HG03095 (cell line): ENCODE measurements at regions not wholly inside any gene's neighbourhood (a gene's known extent, or its start where the extent isn't known, plus 50 kb on each side); places are given as distances from the start of the nearest gene placed in this dataset.

ENCODE experiments used
- ATAC-seq: cut with Tn5 transposase; IDR thresholded peaks from one replicate; pipeline ENCODE4 v1.9.1; 2021; ENCODE audit warnings: moderate library complexity; ENCODE audit not compliant: unreplicated experiment

DNA sequence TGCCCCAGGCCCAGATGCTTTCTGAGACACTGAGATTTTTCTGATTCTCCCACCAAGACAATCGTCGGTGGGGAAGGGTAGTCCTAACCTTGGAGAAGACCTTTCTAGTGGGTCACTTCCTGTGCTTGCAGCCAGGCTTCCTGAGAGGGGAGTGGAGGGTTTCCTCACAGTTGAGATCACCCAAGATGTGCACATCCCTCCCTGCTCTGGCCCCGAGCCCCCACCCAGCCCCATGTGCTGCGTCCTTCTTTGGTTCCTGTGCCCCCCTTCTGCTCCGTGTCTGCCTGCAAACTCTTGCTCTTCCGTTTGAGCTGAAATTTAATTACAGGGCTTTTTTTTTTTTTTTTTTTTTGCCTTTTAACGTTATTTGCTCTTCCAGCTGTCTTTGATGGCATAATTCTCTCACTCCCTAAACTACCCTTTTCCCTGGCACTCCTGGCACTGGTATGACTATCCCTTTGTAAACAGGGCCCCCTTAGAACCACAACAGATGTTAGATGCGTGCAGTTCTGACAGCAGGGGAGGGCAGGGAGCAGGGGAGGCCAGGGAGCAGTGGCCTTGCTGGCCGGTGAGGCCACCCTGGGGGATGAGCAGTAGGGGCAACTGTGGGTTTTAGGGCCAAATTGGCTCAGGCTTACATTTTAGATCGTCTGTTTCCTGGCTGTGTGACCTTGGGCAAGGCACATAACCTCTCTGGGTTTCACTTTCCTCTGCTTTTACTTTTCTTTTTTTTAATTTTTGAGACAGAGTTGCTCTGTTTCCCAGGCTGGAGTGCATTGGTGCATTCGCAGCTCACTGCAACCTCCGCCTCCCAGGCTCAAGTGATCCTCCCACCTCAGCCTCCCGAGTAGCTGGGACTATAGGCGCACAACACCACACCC lies 144.5 kb downstream of the PHETA1 start:
- no peak for ATAC-seq

DNA sequence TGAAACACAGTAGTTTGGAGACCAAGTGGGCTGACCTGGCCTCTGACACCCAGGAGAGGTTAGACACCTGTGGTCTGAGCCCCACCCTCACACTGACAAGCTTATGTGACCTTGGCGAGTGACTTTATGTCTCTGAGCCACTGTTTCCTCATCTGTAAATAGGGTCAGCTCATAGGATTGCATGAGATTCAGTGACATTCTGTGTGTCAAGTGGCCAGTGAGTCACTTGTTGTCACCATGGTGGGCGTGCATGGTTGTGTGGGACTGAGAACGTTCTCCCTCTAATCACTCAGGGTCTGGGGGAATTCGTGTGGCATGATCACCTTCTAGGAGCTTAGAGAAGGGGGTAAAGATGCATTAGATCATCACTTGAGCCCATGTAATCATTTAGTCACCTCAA lies 146.4 kb downstream of the PHETA1 start:
- no peak for ATAC-seq

- no peak for ATAC-seq
These were observed 146.9 kb downstream of the PHETA1 start for GRCh38 chr12:111222027-111222414.

DNA sequence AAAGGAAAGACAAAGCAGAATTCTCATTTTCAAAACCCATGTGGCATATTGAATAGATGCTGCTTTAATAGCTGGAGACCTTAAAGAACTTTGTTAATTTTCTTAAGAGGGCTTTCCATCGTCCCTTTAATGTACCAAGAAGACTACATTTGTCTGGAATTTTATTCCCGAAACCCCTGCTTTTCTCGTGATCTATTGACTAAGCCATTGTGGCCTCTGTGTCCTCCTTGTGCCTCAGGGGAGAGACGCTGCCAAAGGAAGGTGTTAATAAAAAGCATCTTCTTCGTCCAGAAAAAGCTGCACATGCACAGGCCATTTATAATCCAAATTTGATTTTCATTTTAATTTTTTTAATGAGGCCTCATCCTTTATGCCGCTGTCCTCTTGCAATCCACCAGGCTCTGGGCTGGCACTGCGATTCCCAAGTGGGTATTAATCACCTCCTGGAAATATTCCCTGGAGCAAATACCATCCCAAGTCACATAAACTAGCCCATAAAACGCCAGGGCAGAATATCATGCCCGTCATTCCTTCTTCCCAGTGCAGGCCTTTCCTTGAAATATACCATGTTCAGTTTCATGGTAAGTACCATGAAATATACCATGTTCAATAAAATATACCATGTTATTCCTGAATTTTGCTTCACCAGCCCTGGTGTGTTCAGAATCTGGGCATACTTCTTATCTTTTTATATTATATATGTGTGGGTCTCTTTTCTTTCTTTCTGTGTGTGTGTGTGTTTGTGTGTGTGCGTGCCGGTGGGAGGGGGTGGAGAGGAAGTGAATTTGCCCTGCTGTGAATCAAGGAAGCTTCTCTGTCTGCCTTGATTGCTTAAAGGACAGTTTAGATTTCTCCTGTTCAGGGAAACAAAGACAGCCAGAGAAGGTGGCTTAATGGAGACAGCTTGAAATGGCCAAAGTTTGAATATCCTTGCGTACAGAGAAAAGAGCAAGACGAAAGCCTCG lies 147.6 kb downstream of the PHETA1 start:
- ATAC-seq = no peak

DNA sequence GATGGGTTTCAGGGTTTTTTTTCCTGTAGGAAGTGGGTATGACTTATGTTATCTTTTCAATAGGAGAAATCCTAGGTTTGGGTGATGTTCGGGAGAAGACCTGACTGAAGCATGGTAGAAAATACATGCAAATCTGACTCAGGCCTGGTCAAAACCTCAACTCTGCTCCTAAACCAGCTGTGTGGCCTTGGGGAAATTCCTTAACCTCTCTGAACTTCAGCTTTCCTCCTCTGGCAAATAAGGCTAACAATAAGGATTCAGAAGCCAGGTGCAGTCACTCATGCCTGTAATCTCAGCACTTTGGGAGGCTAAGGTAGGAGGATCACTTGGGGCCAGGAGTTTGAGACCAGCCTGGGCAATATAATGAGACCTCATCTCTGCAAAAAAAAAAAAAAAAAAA lies 148.5 kb downstream of the PHETA1 start:
- no peak for ATAC-seq

DNA sequence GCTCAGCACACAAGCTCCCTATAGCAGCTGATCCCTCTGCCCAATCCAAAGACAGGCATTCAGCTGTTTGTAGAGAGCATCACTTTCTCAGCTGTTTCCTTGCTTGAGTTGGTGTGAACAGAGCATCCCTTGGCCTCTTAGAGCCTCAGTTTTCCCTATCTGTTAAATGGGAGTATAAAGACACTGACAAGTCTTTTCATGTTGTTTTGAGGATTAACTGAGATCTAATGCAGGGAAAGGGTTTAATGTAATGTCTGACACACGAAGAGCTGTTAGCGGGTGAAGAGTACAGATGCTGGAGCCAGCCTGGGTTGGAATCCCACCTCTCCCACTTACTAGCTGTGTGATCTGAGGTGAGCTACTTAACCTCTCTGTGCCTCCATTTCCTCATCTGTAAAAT lies 149.5 kb downstream of the PHETA1 start:
- no peak for ATAC-seq

- no peak for ATAC-seq
These were observed 150.4 kb downstream of the PHETA1 start for GRCh38 chr12:111218499-111218898.

DNA sequence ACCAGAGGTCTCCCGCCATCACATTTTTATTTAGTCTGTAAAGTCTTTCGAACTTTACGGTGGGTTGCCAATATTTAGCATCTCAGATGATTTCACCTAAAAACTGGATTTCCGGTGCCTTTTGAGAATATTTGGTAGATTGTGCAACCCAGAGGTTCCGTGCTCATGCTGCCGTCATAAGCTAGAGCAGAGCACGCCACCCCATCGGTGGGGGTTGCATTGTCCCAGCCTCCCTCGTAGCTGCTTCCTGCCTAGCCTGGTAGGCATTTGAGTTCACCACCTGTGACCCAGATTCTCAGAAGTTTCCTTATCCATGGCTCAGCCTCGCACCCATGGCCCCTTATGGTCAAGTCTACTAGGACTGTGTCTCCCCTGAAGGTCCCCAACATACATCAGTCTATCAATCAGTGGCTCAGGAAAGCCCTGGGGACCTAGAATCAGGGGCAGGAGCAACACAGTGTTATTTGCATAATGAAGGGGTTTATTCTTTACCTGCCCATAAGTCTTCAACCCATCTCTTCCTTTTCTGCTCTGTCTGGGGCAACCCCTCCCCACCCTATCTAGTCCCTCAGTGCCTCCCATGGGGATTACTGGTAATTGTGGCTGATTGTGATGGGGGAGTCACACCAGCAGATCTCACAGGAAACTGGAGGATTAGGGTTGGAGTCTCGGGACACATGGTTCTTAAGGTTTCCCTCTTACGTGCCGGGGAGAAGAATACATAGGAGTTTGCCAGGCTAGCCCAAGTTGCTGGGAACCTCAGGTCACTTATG lies 152.3 kb downstream of the PHETA1 start:
- ATAC-seq = no peak

GRCh38 chr12:111215881-111216280 lies 153.0 kb downstream of the PHETA1 start:
- no peak for ATAC-seq

DNA sequence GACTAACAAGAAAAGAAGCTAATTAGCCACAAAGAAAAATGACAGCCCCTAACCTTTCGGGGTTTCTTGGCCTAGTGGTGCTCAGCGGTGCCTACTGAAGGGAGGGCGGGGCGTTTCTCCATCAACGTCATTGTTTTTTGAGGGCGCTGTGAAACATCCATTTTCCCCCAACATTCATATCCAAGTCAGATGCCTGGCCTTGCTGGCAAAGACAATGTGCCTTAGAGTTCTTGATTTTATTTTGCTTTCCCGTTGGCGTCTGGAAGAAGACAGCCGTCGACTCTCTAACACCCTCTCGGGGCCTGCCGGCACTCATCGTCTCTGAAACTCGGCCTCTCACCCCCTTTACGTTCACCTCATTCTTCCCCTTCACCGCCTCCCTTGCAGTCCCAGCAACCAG lies 154.5 kb downstream of the PHETA1 start:
- no peak for ATAC-seq

DNA sequence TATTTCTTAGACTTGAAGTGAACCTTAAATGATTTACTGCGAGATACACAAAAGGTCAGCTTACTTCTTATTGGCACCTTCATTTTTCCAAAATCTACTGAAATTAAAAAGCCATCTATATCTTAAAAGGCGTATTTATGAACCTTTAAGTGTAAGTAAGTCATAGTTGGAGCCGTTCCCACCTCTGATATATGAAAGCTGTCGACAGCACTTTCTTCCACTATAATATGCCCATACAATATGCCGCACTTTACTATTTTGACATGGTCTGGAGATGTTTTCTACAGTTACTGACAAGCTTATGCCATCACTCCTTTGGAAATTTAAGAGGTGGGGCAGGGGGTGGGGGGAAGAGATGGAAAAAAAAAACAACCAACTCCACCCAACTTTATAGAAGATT lies 155.3 kb downstream of the PHETA1 start:
- ATAC-seq = no peak

DNA sequence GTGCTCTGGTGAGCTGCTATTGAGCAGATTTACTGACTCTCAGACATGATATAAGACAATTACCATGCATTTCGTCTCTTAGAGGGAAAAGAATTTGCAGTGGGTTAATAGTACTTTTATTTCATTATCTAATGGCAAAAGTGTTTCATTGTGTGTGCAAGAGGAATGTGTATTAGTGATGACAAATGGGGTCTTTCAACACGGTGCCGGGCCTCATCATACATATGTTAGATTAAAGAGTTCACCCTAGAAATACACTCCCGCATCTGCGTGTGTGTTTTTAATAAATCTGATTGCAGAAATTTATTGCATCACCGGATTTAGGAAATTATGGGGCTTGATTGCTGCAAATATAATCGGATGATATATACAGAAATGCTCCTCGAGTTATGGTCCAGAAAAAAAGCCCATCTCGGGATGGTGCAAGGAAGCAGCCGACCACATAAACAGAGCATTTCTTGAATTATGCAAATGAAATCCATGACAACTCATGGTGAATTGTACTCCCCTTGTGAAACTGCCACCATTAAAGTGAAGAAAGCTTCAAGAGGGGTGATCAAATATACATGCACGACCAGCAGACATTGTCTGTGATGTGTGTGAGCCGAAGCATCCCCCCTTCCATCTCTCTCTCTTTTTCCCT lies 156.0 kb downstream of the PHETA1 start:
- no peak for ATAC-seq

DNA sequence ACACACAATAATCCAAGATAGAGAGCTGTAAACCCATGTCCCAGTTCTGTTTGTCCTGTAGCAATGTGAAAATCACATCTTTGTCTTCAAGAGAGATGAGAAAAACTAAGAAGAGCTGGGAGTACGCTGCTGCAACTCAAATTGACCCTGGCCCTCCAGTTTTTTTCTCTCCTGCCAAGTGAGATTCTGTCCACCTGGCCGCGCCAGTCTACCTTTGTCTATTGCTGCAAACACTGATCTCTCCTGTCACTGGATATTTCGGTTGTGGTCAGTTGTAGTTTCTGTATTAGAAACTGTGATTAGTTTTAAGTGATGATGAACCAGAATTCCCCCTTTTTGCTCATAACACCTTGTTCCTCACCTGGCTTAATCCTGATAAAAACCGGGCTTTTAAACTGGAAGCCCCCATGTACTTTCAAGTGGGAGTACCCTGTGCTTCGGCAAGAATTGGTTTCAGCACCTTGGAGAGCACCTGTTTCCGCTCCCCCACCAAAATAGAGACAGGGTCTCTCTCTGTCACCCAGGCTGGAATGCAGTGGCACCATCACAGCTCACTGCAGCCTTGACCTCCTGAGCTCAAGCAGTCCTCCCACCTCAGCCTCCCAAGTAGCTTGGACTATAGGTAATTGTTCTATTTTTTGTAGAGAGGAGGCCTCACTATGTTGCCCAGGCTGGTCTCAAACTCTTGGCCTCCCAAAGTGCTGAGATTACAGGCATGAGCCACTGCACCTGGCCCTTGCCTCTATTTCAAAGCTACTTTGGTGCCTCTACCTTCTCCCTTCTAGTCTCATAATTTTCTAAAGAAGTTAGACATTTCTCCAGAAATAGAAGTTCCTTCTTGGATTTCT lies 156.8 kb downstream of the PHETA1 start:
- ATAC-seq = no peak

GRCh38 chr12:111209811-111210210 lies 159.1 kb downstream of the PHETA1 start:
- ATAC-seq = no peak

DNA sequence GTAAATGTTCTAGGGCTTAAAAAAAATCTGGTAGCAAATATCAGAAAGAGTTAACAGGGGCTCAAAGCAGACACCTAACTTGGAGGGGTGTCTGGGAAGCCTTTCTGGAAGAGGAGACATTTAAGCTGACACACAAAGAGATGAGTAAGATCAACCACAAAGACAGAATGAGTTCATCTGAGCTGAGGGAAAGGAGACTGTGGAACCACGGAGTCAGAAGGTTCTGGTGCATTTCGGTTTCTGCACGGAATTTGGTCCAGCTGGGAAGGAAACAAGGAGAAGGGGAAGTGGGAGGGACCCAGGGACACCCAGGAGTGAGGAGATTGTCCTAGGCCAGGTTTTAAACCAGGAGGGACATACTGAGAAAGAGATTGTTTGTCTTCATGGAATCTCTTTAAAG lies 161.1 kb downstream of the PHETA1 start:
- ATAC-seq = no peak

GRCh38 chr12:111204788-111205241 lies 164.1 kb downstream of the PHETA1 start:
- no peak for ATAC-seq

DNA sequence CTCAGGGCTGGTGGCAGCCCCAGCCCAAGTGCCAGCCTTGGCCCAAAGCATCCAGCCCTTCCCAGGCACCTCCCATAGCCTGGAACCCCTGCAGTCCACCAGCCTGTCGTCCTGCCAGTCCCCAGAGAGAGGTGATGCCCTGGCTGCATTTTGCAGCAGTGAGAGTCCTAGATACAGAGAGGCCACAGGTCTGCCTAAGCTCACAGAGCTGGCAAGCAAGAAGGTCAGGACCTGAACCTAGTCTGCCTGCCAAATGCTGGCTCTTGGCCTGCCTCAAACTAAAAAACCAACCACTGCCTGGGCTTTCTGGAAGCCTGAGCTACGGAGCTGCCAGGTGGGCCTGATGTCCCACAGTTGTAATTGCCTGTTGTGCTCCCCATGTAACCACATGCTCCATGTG lies 164.9 kb downstream of the PHETA1 start:
- ATAC-seq = no peak

DNA sequence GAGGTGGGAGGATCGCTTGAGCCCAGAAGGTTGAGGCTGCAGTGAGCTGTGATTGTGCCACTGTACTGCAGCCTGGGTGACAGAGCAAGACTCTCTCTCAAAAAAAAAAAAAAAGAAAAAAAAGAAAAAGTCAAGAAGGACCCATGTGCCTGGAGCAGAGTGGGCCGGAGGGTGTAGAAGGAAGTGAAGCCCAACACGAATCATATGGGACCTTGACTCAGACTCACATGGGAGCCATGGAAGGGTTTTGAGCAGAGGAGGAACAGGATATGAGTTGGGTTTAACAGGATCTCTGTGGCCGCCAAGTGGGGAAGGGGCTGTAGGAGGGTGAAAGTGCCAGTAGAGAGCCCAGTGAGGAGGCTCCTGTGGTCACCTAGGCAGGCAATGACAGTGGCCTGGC lies 165.4 kb downstream of the PHETA1 start:
- ATAC-seq = no peak

DNA sequence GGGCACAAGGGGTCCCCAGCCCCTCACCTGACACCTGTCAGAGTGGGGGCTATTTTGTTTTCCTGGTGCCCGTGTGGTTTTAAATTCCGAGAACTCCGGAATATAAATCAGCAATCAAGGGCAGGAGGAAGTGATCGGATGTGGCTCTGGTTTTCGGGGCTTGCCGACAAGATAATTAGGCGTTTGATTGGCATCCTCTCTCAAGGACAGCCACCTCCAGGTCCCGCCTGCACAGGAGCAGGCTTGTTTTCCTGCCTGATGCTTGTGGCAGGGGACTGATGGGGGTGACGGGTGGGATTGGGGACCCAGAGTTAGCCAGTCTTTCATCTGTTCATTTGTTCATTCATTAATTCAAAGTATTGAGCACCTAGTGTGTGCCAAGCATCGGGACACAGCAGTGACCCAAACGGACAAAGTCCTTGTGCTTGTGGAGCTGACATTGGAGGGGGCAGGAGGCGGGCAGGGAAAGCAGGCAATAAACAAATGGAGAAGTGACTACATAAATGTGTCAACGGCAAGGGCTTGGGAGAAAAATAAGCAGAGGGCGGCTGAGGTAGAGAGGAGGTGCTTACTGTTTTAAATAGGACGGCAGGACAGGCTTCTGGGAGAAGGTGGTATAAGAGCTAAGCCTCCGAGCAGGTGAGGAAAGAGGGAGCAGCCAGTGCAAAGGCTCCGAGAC lies 166.5 kb downstream of the PHETA1 start:
- ATAC-seq = no peak
